Ovary (tissue), 7 donors: ENCODE measurements at regions not wholly inside any gene's neighbourhood (a gene's known extent, or its start where the extent isn't known, plus 50 kb on each side); places are given as distances from the start of the nearest gene placed in this dataset.
A peak's percentile ranks its signal among the peaks of the same experiment; 100 is the strongest.

Source experiments
- DNase-seq, 5 donors: peaks; one replicate each; pipeline ENCODE4 v3.0.0-alpha.2; 2019 to 2020
- H3K27ac ChIP-seq, 2 donors: fragments of 200-600 bp; one replicate each; pipeline versions ENCODE4 v1.5.1 to v1.8.0; 2019 to 2022
- H3K27me3 ChIP-seq: fragments of 200-600 bp; one replicate; pipeline ENCODE4 v1.8.0; 2022
- H3K36me3 ChIP-seq: fragments of 200-600 bp; sonication (generic); one replicate; pipeline ENCODE4 v1.5.1; 2019
- H3K4me1 ChIP-seq: one replicate; pipeline ENCODE4 v1.8.1; 2013; ENCODE audit warnings: mild to moderate bottlenecking, moderate library complexity; ENCODE audit not compliant: insufficient read depth
- H3K4me3 ChIP-seq: fragments of 200-600 bp; sonication (generic); one replicate; pipeline ENCODE4 v1.5.1; 2017
- H3K9me3 ChIP-seq, 2 donors: fragments of 200-600 bp in 1 of 2; sonication (generic) in 1 of 2; one replicate each; pipeline versions ENCODE4 v1.5.1 to v1.8.1; 2013 to 2019; ENCODE audit warnings: mild to moderate bottlenecking in 1 of 2, moderate library complexity in 1 of 2
- CTCF ChIP-seq, 3 donors: fragments of 450-650 bp in 2 of 3; fragments of 200-600 bp in 1 of 3; IDR thresholded peaks; one replicate each; pipeline versions ENCODE4 v1.5.1 to v1.8.0; 2016 to 2022; ENCODE audit warnings: antibody characterized with exemption in 3 of 3, mild to moderate bottlenecking in 1 of 3
- EP300 ChIP-seq: sonication (generic); formaldehyde crosslinking; IDR thresholded peaks from one replicate; pipeline ENCODE4 v1.6.1; 2017; ENCODE audit warnings: antibody characterized with exemption
- POLR2A ChIP-seq: fragments of 450-650 bp; IDR thresholded peaks from one replicate; pipeline ENCODE4 v1.6.1; 2017; ENCODE audit warnings: antibody characterized with exemption, mild to moderate bottlenecking, moderate library complexity
- WGBS, 3 donors: extraction: QIAGEN DNeasy Blood & Tissue Kit in 1 of 3; methylation state at CpG; one replicate each; pipeline versions ENCODE4 v1.1.5 to v1.1.7; 2013 to 2017; 5-methylcytosine and 5-hydroxymethylcytosine counted together
- intact Hi-C, 4 donors: fragments of 100-400 bp; cut with DNase I; formaldehyde crosslinking; loops; one replicate each; pipeline versions ENCODE4 v1.11.0 to v1.15.1; 2022 to 2023
- donor health status: DM: no; HTN: no; CAD: no; lungs with moderate emphysema.
- donor health status: DM: no; HTN: no; CAD: no.
- donor health status: Bipolar disorder and iron deficiency.
- donor health status: DM: no; HTN: no; CAD: no.
- donor health status: DM: yes; HTN: yes; CAD: no.

DNA sequence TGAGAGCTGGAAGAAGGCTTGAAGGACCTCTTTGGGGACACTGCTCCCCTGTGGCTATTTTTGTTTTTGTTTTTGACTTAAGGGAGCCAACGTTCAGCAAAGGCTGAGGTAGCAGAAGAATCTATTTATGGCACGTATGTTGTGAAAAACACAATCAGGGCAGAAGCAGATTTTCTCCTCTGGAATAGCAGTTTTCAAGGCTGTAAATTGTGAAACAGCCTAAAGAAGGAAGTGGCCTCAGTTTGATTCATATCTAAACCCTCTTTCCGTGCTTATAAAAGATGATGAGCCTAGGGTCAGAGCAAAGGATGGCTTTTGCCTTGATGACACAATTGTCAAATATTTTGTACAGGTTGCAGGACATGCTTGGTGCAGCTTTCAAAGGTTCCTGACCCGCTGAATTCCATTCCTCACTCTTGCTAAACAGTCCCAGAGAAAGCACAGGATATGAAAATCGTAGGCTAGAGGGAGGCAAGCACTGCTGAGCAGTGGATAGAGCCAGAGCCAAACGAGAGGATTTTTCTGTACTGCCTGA, 106.2 kb upstream of the DLX2 start:
- Histone ChIP-seq H3K9me3 (no peaks in the 10 kb centered on the region), H3K36me3 (no peaks in the 10 kb centered on the region), H3K27me3 (no peaks in the 10 kb centered on the region), H3K4me1 (peaks cover 9% of the 10 kb centered on the region), H3K4me3 (no peak overlapping the region), H3K27ac (peak overlapping the region in 1 of 2 donors; percentile 50)
- peak in 1 of 5 donors; percentile 13 for DNase-seq
- intact Hi-C loops: no loop called here
- TF ChIP-seq EP300: no peak
- TF ChIP-seq CTCF (IDR thresholded peaks at IDR 0.05): no peak
- no peak for TF ChIP-seq POLR2A
- WGBS, 3 donors: 2 to 5% (median 3%) methylated on average over 6 of the region's 6 CpGs

- H3K9me3 ChIP-seq: no peaks in the 10 kb centered on the region
- no peak overlapping the region for H3K27ac ChIP-seq
- DNase-seq: no peak
- TF ChIP-seq EP300 (no peak), POLR2A (no peak), CTCF (IDR thresholded peaks at IDR 0.05) (no peak)
- H3K4me1 ChIP-seq: peaks cover 9% of the 10 kb centered on the region
- intact Hi-C loops: no loop called here
- H3K4me3 ChIP-seq: no peak overlapping the region
- H3K27me3 ChIP-seq: no peaks in the 10 kb centered on the region
- H3K36me3 ChIP-seq: no peaks in the 10 kb centered on the region
Measured at GRCh38 chr2:172210599-172210998, 107.9 kb upstream of the DLX2 start.

GRCh38 chr2:172211512-172211911, 108.8 kb upstream of the DLX2 start:
- TF ChIP-seq CTCF (IDR thresholded peaks at IDR 0.05): no peak
- Histone ChIP-seq H3K4me1 (peaks cover 9% of the 10 kb centered on the region), H3K27ac (no peak overlapping the region), H3K9me3 (no peaks in the 10 kb centered on the region), H3K27me3 (no peaks in the 10 kb centered on the region), H3K36me3 (no peaks in the 10 kb centered on the region), H3K4me3 (no peak overlapping the region)
- intact Hi-C loops: no loop called here
- 49 to 85% (median 62%) methylated on average over 5 of the region's 5 CpGs for WGBS, 3 donors
- no peak for DNase-seq

DNA sequence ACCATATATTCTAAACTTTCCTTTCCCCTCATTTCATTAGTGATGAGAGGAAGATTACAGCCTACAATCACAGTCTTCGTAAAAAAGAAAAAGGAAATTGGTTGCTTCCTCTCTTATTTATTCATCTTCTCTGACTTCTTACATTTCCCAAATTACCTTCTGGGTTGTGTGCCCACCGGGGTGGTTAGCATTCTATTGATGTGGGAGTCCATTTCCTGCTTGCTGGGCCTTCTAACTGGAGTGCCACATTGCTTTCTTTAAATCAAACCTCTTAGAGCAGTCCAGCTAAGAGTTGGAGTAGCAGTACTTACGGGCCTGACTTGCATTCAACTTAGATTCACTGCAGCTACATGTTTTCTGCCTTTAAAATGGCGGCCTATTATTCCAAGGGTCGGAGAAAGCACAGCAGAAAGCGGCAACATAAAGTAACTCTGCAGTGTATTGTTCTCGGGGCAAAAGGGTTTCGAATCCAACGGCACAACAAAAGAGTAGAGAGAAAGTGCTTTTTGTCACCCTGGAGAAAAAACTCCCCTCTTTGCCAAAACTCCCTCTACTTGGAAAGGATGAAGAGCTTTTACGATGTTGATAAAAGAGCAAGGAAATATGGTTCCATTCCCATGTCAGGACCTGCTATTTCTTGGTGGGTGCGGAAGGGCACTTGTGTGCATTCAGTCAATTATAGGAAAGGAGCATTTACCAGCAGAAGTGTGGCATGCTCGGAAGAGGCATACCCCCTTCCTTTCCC, 110.6 kb upstream of the DLX2 start:
- no peak overlapping the region for H3K27ac ChIP-seq
- intact Hi-C loops: no loop called here
- WGBS, 3 donors: 86 to 89% (median 87%) methylated on average over 12 of the region's 12 CpGs

DNA sequence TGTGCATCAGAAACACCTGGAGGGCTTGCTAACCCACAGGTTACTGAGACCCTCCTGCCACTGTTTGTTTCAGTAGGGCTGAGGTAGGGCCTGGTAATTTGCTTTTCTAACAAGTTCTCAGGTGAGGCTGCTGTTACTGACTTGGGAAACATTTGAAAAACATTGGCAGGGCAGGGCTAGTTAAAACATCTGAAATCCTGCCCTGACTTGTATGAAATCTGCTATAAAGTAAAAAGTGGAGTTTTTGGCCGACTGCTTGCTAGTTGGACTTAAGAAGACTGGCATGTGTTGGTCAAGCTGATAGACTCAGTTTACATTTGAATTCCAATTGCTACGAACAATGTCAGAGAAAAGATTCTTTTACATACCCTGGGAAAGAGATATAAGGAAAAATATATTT, 111.6 kb upstream of the DLX2 start:
- intact Hi-C loops: no loop called here
- H3K27me3 ChIP-seq: no peaks in the 10 kb centered on the region
- H3K27ac ChIP-seq: no peak overlapping the region
- DNase-seq: no peak
- no peak for TF ChIP-seq CTCF (IDR thresholded peaks at IDR 0.05)
- TF ChIP-seq EP300: no peak
- TF ChIP-seq POLR2A: no peak
- WGBS, 3 donors: 95 to 99% (median 97%) methylated on average over 2 of the region's 2 CpGs
- H3K4me3 ChIP-seq: no peak overlapping the region
- H3K4me1 ChIP-seq: peaks cover 3% of the 10 kb centered on the region
- H3K36me3 ChIP-seq: no peaks in the 10 kb centered on the region
- no peaks in the 10 kb centered on the region for H3K9me3 ChIP-seq

More for the DNA sequence above, 110.6 kb upstream of the DLX2 start:
- no peak for DNase-seq
- no peaks in the 10 kb centered on the region for H3K36me3 ChIP-seq
- no peaks in the 10 kb centered on the region for H3K27me3 ChIP-seq
- no peak overlapping the region for H3K4me3 ChIP-seq
- no peak for TF ChIP-seq EP300
- peaks cover 8% of the 10 kb centered on the region for H3K4me1 ChIP-seq
- H3K9me3 ChIP-seq: no peaks in the 10 kb centered on the region
